Upper lobe of left lung (tissue), 6 donors: ENCODE measurements at regions not wholly inside any gene's neighbourhood (a gene's known extent, or its start where the extent isn't known, plus 50 kb on each side); places are given as distances from the start of the nearest gene placed in this dataset.
"Not testable (repeated sequence)": the region's sequence is repeated elsewhere in the genome, so short reads cannot be mapped to it uniquely, and the experiment has no call there.

Experiments used
- ATAC-seq, 2 donors: fragments of 200-7000 bp; cut with Tn5 transposase; one replicate each; pipeline ENCODE4 v1.9.1; 2022; ENCODE audit warnings: mild to moderate bottlenecking in 2 of 2, moderate library complexity in 2 of 2; ENCODE audit not compliant: low FRiP score in 2 of 2
- DNase-seq, 2 donors: peaks; one replicate each; pipeline ENCODE4 v3.0.0-alpha.2; 2019 to 2020
- H3K27ac ChIP-seq, 4 donors: fragments of 200-600 bp; sonication (generic); one replicate each; pipeline ENCODE4 v1.5.1; 2016 to 2019
- H3K27me3 ChIP-seq, 4 donors: fragments of 200-600 bp; sonication (generic); one replicate each; pipeline ENCODE4 v1.5.1; 2017 to 2019
- H3K36me3 ChIP-seq, 4 donors: fragments of 200-600 bp; sonication (generic); one replicate each; pipeline ENCODE4 v1.5.1; 2016 to 2019
- H3K4me1 ChIP-seq, 4 donors: fragments of 200-600 bp; sonication (generic); one replicate each; pipeline ENCODE4 v1.5.1; 2018 to 2019
- H3K4me3 ChIP-seq, 4 donors: fragments of 200-600 bp; sonication (generic); one replicate each; pipeline ENCODE4 v1.5.1; 2017 to 2019; ENCODE audit warnings: mild to moderate bottlenecking in 2 of 4, moderate library complexity in 1 of 4
- H3K9me3 ChIP-seq, 4 donors: fragments of 200-600 bp; sonication (generic); one replicate each; pipeline ENCODE4 v1.5.1; 2018 to 2019
- EP300 ChIP-seq, 4 donors: sonication (generic); formaldehyde crosslinking; IDR thresholded peaks; one replicate each; pipeline ENCODE4 v1.5.1; 2017; ENCODE audit warnings: antibody characterized with exemption in 4 of 4, control low read depth in 2 of 4
- POLR2A ChIP-seq, 4 donors: fragments of 450-650 bp; IDR thresholded peaks; one replicate each; pipeline ENCODE4 v1.5.1; 2016 to 2017; ENCODE audit warnings: antibody characterized with exemption in 4 of 4, mild to moderate bottlenecking in 2 of 4
- POLR2AphosphoS5 ChIP-seq, 2 donors: sonication (generic); formaldehyde crosslinking; IDR thresholded peaks; one replicate each; pipeline ENCODE4 v1.5.1; 2017; ENCODE audit warnings: antibody characterized with exemption in 2 of 2
- WGBS, 2 donors: methylation state at CpG; one replicate each; pipeline ENCODE4 v1.1.5; 2017 to 2018; 5-methylcytosine and 5-hydroxymethylcytosine counted together
- TF ChIP-seq, protein P1 (sequence below), 6 experiments: fragments of 450-650 bp in 4 of 6; fragments of 200-600 bp in 2 of 6; sonication (generic) in 2 of 6; IDR thresholded peaks; one replicate each; pipeline ENCODE4 v1.5.1; 2016 to 2019; ENCODE audit warnings: antibody characterized with exemption in 6 of 6
- donor health status: DM: no; HTN: no; CAD: no; lungs with moderate emphysema.
- donor health status: DM: no; HTN: yes; CAD: no; lungs with severe emphysema.

GRCh38 chr6:163701762-163702161, 287.2 kb downstream of the QKI start:
- no peaks in the 10 kb centered on the region for H3K27me3 ChIP-seq
- TF ChIP-seq EP300 (IDR thresholded peaks at IDR 0.05), result peak in 1 of 4 donors; percentile 5
- TF ChIP-seq POLR2A (IDR thresholded peaks at IDR 0.05), result no peak
- TF ChIP-seq POLR2AphosphoS5 (IDR thresholded peaks at IDR 0.05), result peak in 1 of 2 donors; percentile 43
- WGBS, 2 donors, result 36 to 42% methylated on average over 4 of the region's 4 CpGs
- H3K9me3 ChIP-seq, result no peaks in the 10 kb centered on the region
- ATAC-seq (peak; percentile 34 to 47), DNase-seq (peak in 1 of 2 donors; percentile 37)
- no peak overlapping the region for H3K4me3 ChIP-seq
- peak overlapping the region; percentile 48 to 79 (median 50) for H3K27ac ChIP-seq
- peaks cover 12 to 15% (median 14%) of the 10 kb centered on the region in 4 donors for H3K4me1 ChIP-seq
- no peaks in the 10 kb centered on the region for H3K36me3 ChIP-seq

- Histone ChIP-seq H3K4me1 (peaks cover 10 to 15% (median 14%) of the 10 kb centered on the region in 4 donors), H3K27ac (no peak overlapping the region), H3K4me3 (no peak overlapping the region), H3K27me3 (no peaks in the 10 kb centered on the region), H3K36me3 (no peaks in the 10 kb centered on the region), H3K9me3 (no peaks in the 10 kb centered on the region)
- TF ChIP-seq, protein P1, sequence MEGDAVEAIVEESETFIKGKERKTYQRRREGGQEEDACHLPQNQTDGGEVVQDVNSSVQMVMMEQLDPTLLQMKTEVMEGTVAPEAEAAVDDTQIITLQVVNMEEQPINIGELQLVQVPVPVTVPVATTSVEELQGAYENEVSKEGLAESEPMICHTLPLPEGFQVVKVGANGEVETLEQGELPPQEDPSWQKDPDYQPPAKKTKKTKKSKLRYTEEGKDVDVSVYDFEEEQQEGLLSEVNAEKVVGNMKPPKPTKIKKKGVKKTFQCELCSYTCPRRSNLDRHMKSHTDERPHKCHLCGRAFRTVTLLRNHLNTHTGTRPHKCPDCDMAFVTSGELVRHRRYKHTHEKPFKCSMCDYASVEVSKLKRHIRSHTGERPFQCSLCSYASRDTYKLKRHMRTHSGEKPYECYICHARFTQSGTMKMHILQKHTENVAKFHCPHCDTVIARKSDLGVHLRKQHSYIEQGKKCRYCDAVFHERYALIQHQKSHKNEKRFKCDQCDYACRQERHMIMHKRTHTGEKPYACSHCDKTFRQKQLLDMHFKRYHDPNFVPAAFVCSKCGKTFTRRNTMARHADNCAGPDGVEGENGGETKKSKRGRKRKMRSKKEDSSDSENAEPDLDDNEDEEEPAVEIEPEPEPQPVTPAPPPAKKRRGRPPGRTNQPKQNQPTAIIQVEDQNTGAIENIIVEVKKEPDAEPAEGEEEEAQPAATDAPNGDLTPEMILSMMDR (IDR thresholded peaks at IDR 0.05), result no peak
- TF ChIP-seq EP300 (IDR thresholded peaks at IDR 0.05), result no peak
- no peak for TF ChIP-seq POLR2AphosphoS5 (IDR thresholded peaks at IDR 0.05)
- no peak for TF ChIP-seq POLR2A (IDR thresholded peaks at IDR 0.05)
- DNase-seq, result no peak
- WGBS, 2 donors, result 49 to 75% methylated on average over 2 to 3 of the region's 3 CpGs
- peak in 1 of 2 donors; percentile 18 for ATAC-seq
These were observed 283.6 kb downstream of the QKI start for GRCh38 chr6:163698086-163698485.

DNA sequence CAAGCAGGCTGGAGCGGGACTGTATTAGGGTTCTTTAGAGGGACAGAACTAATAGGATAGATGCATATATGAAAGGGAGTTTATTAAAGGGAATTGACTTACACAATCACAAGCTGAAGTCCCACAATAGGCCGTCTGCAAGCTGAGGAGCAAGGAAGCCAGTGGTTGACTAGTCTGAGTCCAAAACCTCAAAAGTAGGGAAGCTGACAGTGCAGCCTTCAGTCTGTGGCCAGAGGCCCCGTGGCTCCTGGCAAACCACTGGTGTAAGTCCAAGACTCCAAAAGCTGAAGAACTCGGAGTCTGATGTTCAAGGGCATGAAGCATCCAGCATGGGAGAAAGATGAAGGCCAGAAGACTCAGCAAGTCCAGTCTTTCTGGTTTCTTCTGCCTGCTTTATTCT, 281.8 kb downstream of the QKI start:
- DNase-seq, result peak in 1 of 2 donors; percentile 52
- not testable (repeated sequence) for ATAC-seq, H3K4me1 ChIP-seq, H3K4me3 ChIP-seq, H3K36me3 ChIP-seq, H3K9me3 ChIP-seq, H3K27ac ChIP-seq, H3K27me3 ChIP-seq
- 67 to 77% methylated on average over 4 of the region's 4 CpGs for WGBS, 2 donors

DNA sequence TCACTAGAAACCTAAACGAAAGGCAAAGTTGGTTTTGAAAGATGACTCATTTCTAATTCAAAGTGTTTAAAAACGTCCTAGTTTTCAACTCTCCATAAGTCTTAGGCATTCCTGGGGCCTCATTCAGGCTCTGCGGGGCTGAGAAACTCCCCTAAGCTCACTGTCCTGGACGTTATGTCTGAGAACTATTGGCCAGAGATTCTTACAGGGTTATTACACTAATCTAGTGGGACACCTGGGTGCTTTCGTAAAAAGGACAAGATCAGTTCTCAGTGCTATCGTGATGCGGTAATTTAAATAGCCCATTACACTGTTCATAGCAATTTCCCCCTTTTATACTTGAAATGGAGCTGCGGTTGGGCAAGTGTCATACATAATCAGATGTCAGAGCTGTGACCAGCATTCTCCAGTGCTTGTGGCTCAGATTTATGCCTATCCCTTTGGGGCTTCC, 280.9 kb downstream of the QKI start:
- 57 to 60% methylated on average over 8 of the region's 8 CpGs for WGBS, 2 donors
- peak; percentile 9 to 20 for ATAC-seq
- H3K9me3 ChIP-seq, result no peaks in the 10 kb centered on the region

GRCh38 chr6:163694988-163695398, 280.5 kb downstream of the QKI start:
- Histone ChIP-seq H3K4me1 (peaks cover 0 to 9% (median 0%) of the 10 kb centered on the region in 4 donors), H3K27me3 (no peaks in the 10 kb centered on the region), H3K36me3 (no peaks in the 10 kb centered on the region), H3K9me3 (no peaks in the 10 kb centered on the region), H3K27ac (no peak overlapping the region), H3K4me3 (no peak overlapping the region)
- no peak for TF ChIP-seq EP300 (IDR thresholded peaks at IDR 0.05)
- TF ChIP-seq, protein P1 (IDR thresholded peaks at IDR 0.05), result no peak
- no peak for TF ChIP-seq POLR2AphosphoS5 (IDR thresholded peaks at IDR 0.05)
- TF ChIP-seq POLR2A (IDR thresholded peaks at IDR 0.05), result no peak
- WGBS, 2 donors, result 69 to 84% methylated on average over 6 of the region's 6 CpGs
- no peak for ATAC-seq
- DNase-seq, result no peak

More for the DNA sequence above, 280.9 kb downstream of the QKI start:
- DNase-seq, result no peak
- Histone ChIP-seq H3K27me3 (no peaks in the 10 kb centered on the region), H3K27ac (no peak overlapping the region), H3K4me1 (peaks cover 0 to 9% (median 0%) of the 10 kb centered on the region in 4 donors), H3K36me3 (no peaks in the 10 kb centered on the region), H3K4me3 (no peak overlapping the region)
- TF ChIP-seq POLR2A (IDR thresholded peaks at IDR 0.05), result no peak
- no peak for TF ChIP-seq POLR2AphosphoS5 (IDR thresholded peaks at IDR 0.05)
- no peak for TF ChIP-seq EP300 (IDR thresholded peaks at IDR 0.05)
- TF ChIP-seq, protein P1 (IDR thresholded peaks at IDR 0.05), result no peak

GRCh38 chr6:163694072-163694471, 279.6 kb downstream of the QKI start:
- H3K36me3 ChIP-seq, result no peaks in the 10 kb centered on the region
- no peak overlapping the region for H3K27ac ChIP-seq
- DNase-seq (no peak), ATAC-seq (no peak)
- H3K4me3 ChIP-seq, result no peak overlapping the region
- 92 to 94% methylated on average over 3 of the region's 3 CpGs for WGBS, 2 donors
- H3K27me3 ChIP-seq, result no peaks in the 10 kb centered on the region
- no peaks in the 10 kb centered on the region for H3K9me3 ChIP-seq
- TF ChIP-seq POLR2A (IDR thresholded peaks at IDR 0.05) (no peak), EP300 (IDR thresholded peaks at IDR 0.05) (no peak), POLR2AphosphoS5 (IDR thresholded peaks at IDR 0.05) (no peak)
- TF ChIP-seq, protein P1 (IDR thresholded peaks at IDR 0.05), result no peak
- H3K4me1 ChIP-seq, result peaks cover 0 to 9% (median 0%) of the 10 kb centered on the region in 4 donors
